IMR-90 (cell line): ENCODE measurements at regions not wholly inside any gene's neighbourhood (a gene's known extent, or its start where the extent isn't known, plus 50 kb on each side); places are given as distances from the start of the nearest gene placed in this dataset.

Experiments
- BHLHE40 ChIP-seq: fragments of 150-350 bp; IDR thresholded peaks from 2 replicates; pipeline ENCODE4 v1.6.1; 2016; ENCODE audit warnings: mild to moderate bottlenecking, low read depth, low read length
- CTCF ChIP-seq: conservative IDR thresholded peaks from 2 replicates; pipeline ENCODE4 v1.5.1; 2012; ENCODE audit warnings: mild to moderate bottlenecking, low read depth, low read length, improper control_type of control experiment

- no peak for TF ChIP-seq CTCF
- TF ChIP-seq BHLHE40 = no peak
These were observed 100.6 kb upstream of the SEMA3E start for GRCh38 chr7:83749495-83749894.
